Activated T-helper 17 cell treated with anti-CD3 and anti-CD28 coated beads, Interleukin-2, amount 50 U/mL, for 72 hours (primary cell): ENCODE measurements at regions not wholly inside any gene's neighbourhood (a gene's known extent, or its start where the extent isn't known, plus 50 kb on each side); places are given as distances from the start of the nearest gene placed in this dataset.
"Not testable (repeated sequence)": the region's sequence is repeated elsewhere in the genome, so short reads cannot be mapped to it uniquely, and the experiment has no call there.

Experiments used
- ATAC-seq: fragments of 150-1000 bp; cut with Tn5 transposase; replicated peaks from 2 replicates; pipeline ENCODE4 v1.10.0; 2021; ENCODE audit warnings: mild to moderate bottlenecking, moderate library complexity
- H3K27ac Mint-ChIP-seq: one replicate; pipeline ENCODE4 v1.8.0; 2022; ENCODE audit warnings: mixed read lengths
- H3K27me3 Mint-ChIP-seq: one replicate; pipeline ENCODE4 v1.8.0; 2022; ENCODE audit warnings: mixed read lengths
- H3K36me3 Mint-ChIP-seq: one replicate; pipeline ENCODE4 v1.8.0; 2022; ENCODE audit warnings: low read depth, mild to moderate bottlenecking, mixed read lengths
- H3K4me1 Mint-ChIP-seq: one replicate; pipeline ENCODE4 v1.8.0; 2022; ENCODE audit warnings: mixed read lengths
- H3K4me3 Mint-ChIP-seq: one replicate; pipeline ENCODE4 v1.8.0; 2022; ENCODE audit warnings: mild to moderate bottlenecking, mixed read lengths
- H3K9me3 Mint-ChIP-seq: one replicate; pipeline ENCODE4 v1.8.0; 2022; ENCODE audit warnings: mixed read lengths

DNA sequence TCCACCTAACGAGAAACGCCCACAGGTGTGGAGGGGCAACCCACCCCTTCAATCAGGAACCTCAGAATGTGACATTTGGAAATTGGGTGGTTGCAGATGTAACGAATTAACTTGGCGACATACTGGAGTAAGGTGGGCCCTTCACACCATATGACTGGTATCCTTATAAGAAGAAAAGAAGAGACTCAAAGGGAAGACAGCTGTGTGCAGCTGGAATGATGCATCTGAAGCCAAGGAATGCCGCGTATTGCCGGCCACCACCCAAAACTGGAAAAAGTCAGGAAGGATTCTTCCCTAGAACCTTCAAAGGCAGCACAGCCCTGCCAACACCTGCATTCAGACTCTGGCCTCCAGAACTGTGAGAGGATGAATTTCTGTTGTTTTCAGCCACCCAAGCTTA lies 270.0 kb upstream of the FRG2C start:
- H3K27ac Mint-ChIP-seq, H3K36me3 Mint-ChIP-seq, H3K4me3 Mint-ChIP-seq, H3K27me3 Mint-ChIP-seq, H3K9me3 Mint-ChIP-seq, H3K4me1 Mint-ChIP-seq, ATAC-seq: not testable (repeated sequence)

GRCh38 chr3:75394562-75395360 lies 269.4 kb upstream of the FRG2C start:
- not testable (repeated sequence) for ATAC-seq, H3K27ac Mint-ChIP-seq, H3K36me3 Mint-ChIP-seq, H3K4me3 Mint-ChIP-seq, H3K4me1 Mint-ChIP-seq, H3K9me3 Mint-ChIP-seq, H3K27me3 Mint-ChIP-seq

GRCh38 chr3:75395580-75396315 lies 268.4 kb upstream of the FRG2C start:
- Mint-ChIP-seq H3K4me1 (no peaks in the 10 kb centered on the region), H3K36me3 (no peaks in the 10 kb centered on the region), H3K4me3 (no peak overlapping the region), H3K27me3 (no peaks in the 10 kb centered on the region), H3K9me3 (no peaks in the 10 kb centered on the region), H3K27ac (no peak overlapping the region)
- no peak for ATAC-seq

GRCh38 chr3:75396316-75396802 lies 267.8 kb upstream of the FRG2C start:
- H3K9me3 Mint-ChIP-seq = no peaks in the 10 kb centered on the region
- no peaks in the 10 kb centered on the region for H3K27me3 Mint-ChIP-seq
- H3K4me3 Mint-ChIP-seq = no peak overlapping the region
- no peaks in the 10 kb centered on the region for H3K4me1 Mint-ChIP-seq
- H3K27ac Mint-ChIP-seq = no peak overlapping the region
- H3K36me3 Mint-ChIP-seq = no peaks in the 10 kb centered on the region
- ATAC-seq = no peak

DNA sequence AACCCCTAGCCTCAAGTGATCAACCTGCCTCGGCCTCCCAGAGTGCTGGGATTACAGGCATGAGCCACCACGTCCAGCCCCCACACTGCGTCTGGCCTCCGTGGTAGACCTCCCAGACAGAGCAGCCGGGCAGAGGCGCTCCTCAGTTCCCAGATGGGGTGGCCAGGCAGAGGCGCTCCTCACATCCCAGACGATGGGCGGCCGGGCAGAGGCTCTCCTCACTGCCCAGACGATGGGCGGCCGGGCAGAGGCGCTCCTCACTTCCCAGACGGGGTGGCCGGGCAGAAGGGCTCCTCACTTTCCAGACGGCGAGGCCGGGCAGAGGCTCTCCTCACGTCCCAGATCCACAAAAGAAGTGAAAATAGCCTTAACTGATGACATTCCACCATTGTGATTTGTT lies 266.6 kb upstream of the FRG2C start:
- H3K27me3 Mint-ChIP-seq, H3K4me3 Mint-ChIP-seq, H3K4me1 Mint-ChIP-seq, H3K36me3 Mint-ChIP-seq, ATAC-seq, H3K27ac Mint-ChIP-seq, H3K9me3 Mint-ChIP-seq: not testable (repeated sequence)

DNA sequence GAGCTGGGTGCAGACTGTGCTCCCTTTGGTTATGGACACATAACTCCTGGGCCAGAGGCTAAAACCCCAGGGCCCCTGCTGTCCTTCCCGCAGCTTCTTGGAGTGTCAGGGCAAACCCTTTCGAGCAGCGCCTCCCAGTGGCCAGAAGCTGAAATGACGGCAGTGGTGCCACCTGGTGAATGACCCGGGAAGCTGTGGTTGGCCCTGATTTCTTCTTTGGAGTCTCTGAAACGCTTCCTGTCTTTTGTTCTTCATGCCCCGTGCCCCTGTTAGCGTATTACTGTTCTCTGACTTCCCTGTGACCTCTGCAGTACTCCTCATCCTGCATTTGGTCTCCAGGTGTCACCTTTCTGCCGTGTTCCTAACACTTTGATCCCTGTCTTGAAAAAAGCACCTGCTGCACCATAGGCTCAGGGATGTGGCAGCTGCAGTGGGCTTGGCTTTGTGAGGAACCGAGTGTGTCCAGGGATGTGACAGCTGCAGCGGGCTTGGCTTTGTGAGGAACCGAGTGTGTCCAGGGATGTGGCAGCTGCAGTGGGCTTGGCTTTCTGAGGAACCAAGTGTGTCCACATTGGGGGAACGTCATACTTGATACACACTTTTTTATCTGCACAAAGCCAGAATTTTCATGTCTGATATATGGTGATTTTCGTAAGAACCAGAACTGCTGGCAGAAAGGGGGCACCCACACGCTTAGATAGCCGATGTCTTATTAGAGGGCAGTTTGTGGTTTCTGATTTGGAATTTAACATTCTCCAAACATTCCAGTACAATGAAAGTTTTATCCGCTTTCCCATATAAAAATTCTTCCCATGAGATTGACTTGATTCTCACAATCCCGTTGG lies 241.8 kb upstream of the FRG2C start:
- not testable (repeated sequence) for ATAC-seq, H3K27me3 Mint-ChIP-seq, H3K4me3 Mint-ChIP-seq, H3K4me1 Mint-ChIP-seq, H3K27ac Mint-ChIP-seq, H3K9me3 Mint-ChIP-seq
- H3K36me3 Mint-ChIP-seq = peaks cover 30% of the 10 kb centered on the region

- H3K36me3 Mint-ChIP-seq = peaks cover 55% of the 10 kb centered on the region
- ATAC-seq, H3K27ac Mint-ChIP-seq, H3K27me3 Mint-ChIP-seq, H3K9me3 Mint-ChIP-seq, H3K4me3 Mint-ChIP-seq: not testable (repeated sequence)
- peaks cover 17% of the 10 kb centered on the region for H3K4me1 Mint-ChIP-seq
Measured at GRCh38 chr3:75425379-75425778, 238.7 kb upstream of the FRG2C start.

- H3K4me3 Mint-ChIP-seq, H3K27me3 Mint-ChIP-seq, ATAC-seq, H3K27ac Mint-ChIP-seq, H3K9me3 Mint-ChIP-seq: not testable (repeated sequence)
- H3K4me1 Mint-ChIP-seq = peaks cover 13% of the 10 kb centered on the region
- peaks cover 65% of the 10 kb centered on the region for H3K36me3 Mint-ChIP-seq
Measured at GRCh38 chr3:75427486-75427885, 236.6 kb upstream of the FRG2C start.

GRCh38 chr3:75427906-75428305 lies 236.2 kb upstream of the FRG2C start:
- not testable (repeated sequence) for H3K27ac Mint-ChIP-seq

GRCh38 chr3:75429561-75430220 lies 234.4 kb upstream of the FRG2C start:
- H3K9me3 Mint-ChIP-seq, ATAC-seq, H3K27me3 Mint-ChIP-seq: not testable (repeated sequence)
- H3K36me3 Mint-ChIP-seq = peaks cover 50% of the 10 kb centered on the region
- peak overlapping the region; percentile 61 for H3K27ac Mint-ChIP-seq
- peak overlapping the region; percentile 42 for H3K4me3 Mint-ChIP-seq
- H3K4me1 Mint-ChIP-seq = peaks cover 14% of the 10 kb centered on the region

More at GRCh38 chr3:75427906-75428305, 236.2 kb upstream of the FRG2C start:
- not testable (repeated sequence) for H3K27me3 Mint-ChIP-seq, H3K4me3 Mint-ChIP-seq, H3K4me1 Mint-ChIP-seq, ATAC-seq, H3K9me3 Mint-ChIP-seq
- H3K36me3 Mint-ChIP-seq = peaks cover 61% of the 10 kb centered on the region

GRCh38 chr3:75430406-75430805 lies 233.7 kb upstream of the FRG2C start:
- H3K4me1 Mint-ChIP-seq = peaks cover 14% of the 10 kb centered on the region
- H3K27me3 Mint-ChIP-seq, H3K27ac Mint-ChIP-seq: not testable (repeated sequence)

GRCh38 chr3:75431120-75431519 lies 233.0 kb upstream of the FRG2C start:
- not testable (repeated sequence) for H3K27me3 Mint-ChIP-seq, H3K9me3 Mint-ChIP-seq, H3K4me3 Mint-ChIP-seq, ATAC-seq, H3K27ac Mint-ChIP-seq
- Mint-ChIP-seq H3K4me1 (peaks cover 14% of the 10 kb centered on the region), H3K36me3 (peaks cover 47% of the 10 kb centered on the region)

More at GRCh38 chr3:75430406-75430805, 233.7 kb upstream of the FRG2C start:
- not testable (repeated sequence) for H3K9me3 Mint-ChIP-seq, H3K4me3 Mint-ChIP-seq, ATAC-seq
- H3K36me3 Mint-ChIP-seq = peaks cover 47% of the 10 kb centered on the region

- Mint-ChIP-seq H3K4me1 (peaks cover 14% of the 10 kb centered on the region), H3K27ac (peak overlapping the region; percentile 20), H3K36me3 (peaks cover 38% of the 10 kb centered on the region)
- not testable (repeated sequence) for ATAC-seq, H3K27me3 Mint-ChIP-seq, H3K4me3 Mint-ChIP-seq, H3K9me3 Mint-ChIP-seq
Measured at GRCh38 chr3:75432466-75432865, 231.7 kb upstream of the FRG2C start.

- peaks cover 38% of the 10 kb centered on the region for H3K36me3 Mint-ChIP-seq
- ATAC-seq, H3K4me3 Mint-ChIP-seq, H3K9me3 Mint-ChIP-seq, H3K27me3 Mint-ChIP-seq: not testable (repeated sequence)
- H3K27ac Mint-ChIP-seq = peak overlapping the region; percentile 20
- peaks cover 14% of the 10 kb centered on the region for H3K4me1 Mint-ChIP-seq
Measured at GRCh38 chr3:75432885-75433284, 231.2 kb upstream of the FRG2C start.
